WERI-Rb-1 (cell line): ENCODE measurements at regions not wholly inside any gene's neighbourhood (a gene's known extent, or its start where the extent isn't known, plus 50 kb on each side); places are given as distances from the start of the nearest gene placed in this dataset.

ENCODE experiments used
- DNase-seq: peaks from one replicate; pipeline ENCODE4 v3.0.0-alpha.2; 2020
- H3K27ac ChIP-seq: fragments of 250-450 bp; sonication (Bioruptor Pico); 2 replicates; pipeline ENCODE4 v1.5.1; 2020; ENCODE audit warnings: mild to moderate bottlenecking, moderate library complexity
- H3K27me3 ChIP-seq: fragments of 250-450 bp; sonication (Bioruptor Pico); 2 replicates; pipeline ENCODE4 v1.5.1; 2021; ENCODE audit warnings: mild to moderate bottlenecking, low read depth, moderate library complexity; ENCODE audit not compliant: insufficient read depth, severe bottlenecking
- H3K36me3 ChIP-seq: fragments of 250-450 bp; sonication (Bioruptor Pico); 2 replicates; pipeline ENCODE4 v1.5.1; 2020; ENCODE audit warnings: mild to moderate bottlenecking, moderate library complexity
- H3K4me3 ChIP-seq: 2 replicates; pipeline ENCODE4 v1.5.1; 2011; ENCODE audit warnings: low read depth, mild to moderate bottlenecking, control low read depth, low read length
- H3K9me3 ChIP-seq: fragments of 250-450 bp; sonication (Bioruptor Pico); 2 replicates; pipeline ENCODE4 v1.5.1; 2021; ENCODE audit warnings: mild to moderate bottlenecking, moderate library complexity; ENCODE audit not compliant: severe bottlenecking
- CTCF ChIP-seq: IDR thresholded peaks from 2 replicates; pipeline ENCODE4 v1.5.1; 2011; ENCODE audit warnings: low read depth, mild to moderate bottlenecking, control low read depth, inconsistent platforms, low read length

GRCh38 chr12:3995306-3995705, 122.1 kb upstream of the PARP11 start:
- no peak for TF ChIP-seq CTCF
- Histone ChIP-seq H3K4me3 (no peak overlapping the region), H3K27me3 (peaks cover 19% of the 10 kb centered on the region), H3K9me3 (no peaks in the 10 kb centered on the region), H3K27ac (no peak overlapping the region), H3K36me3 (no peaks in the 10 kb centered on the region)
- no peak for DNase-seq

- no peaks in the 10 kb centered on the region for H3K36me3 ChIP-seq
- H3K27ac ChIP-seq: no peak overlapping the region
Measured at GRCh38 chr12:3994500-3994899, 121.3 kb upstream of the PARP11 start.

GRCh38 chr12:3992945-3993344, 119.7 kb upstream of the PARP11 start:
- Histone ChIP-seq H3K9me3 (no peaks in the 10 kb centered on the region), H3K4me3 (no peak overlapping the region), H3K27ac (no peak overlapping the region), H3K36me3 (no peaks in the 10 kb centered on the region), H3K27me3 (peaks cover 12% of the 10 kb centered on the region)
- no peak for DNase-seq
- TF ChIP-seq CTCF: no peak

More at GRCh38 chr12:3994500-3994899, 121.3 kb upstream of the PARP11 start:
- H3K9me3 ChIP-seq: no peaks in the 10 kb centered on the region
- H3K4me3 ChIP-seq: no peak overlapping the region
- no peak for TF ChIP-seq CTCF
- DNase-seq: no peak
- H3K27me3 ChIP-seq: peaks cover 21% of the 10 kb centered on the region

GRCh38 chr12:3991798-3992580, 118.8 kb upstream of the PARP11 start:
- TF ChIP-seq CTCF: no peak
- Histone ChIP-seq H3K9me3 (no peaks in the 10 kb centered on the region), H3K36me3 (no peaks in the 10 kb centered on the region), H3K4me3 (no peak overlapping the region), H3K27me3 (peaks cover 15% of the 10 kb centered on the region), H3K27ac (no peak overlapping the region)
- DNase-seq: no peak

GRCh38 chr12:3990501-3991280, 117.5 kb upstream of the PARP11 start:
- TF ChIP-seq CTCF: no peak
- peaks cover 15% of the 10 kb centered on the region for H3K27me3 ChIP-seq
- DNase-seq: peak; percentile 53

More at GRCh38 chr12:3990501-3991280, 117.5 kb upstream of the PARP11 start:
- Histone ChIP-seq H3K36me3 (no peaks in the 10 kb centered on the region), H3K27ac (no peak overlapping the region), H3K9me3 (no peaks in the 10 kb centered on the region), H3K4me3 (no peak overlapping the region)
